Neural cell (in vitro differentiated cells): ENCODE measurements at regions not wholly inside any gene's neighbourhood (a gene's known extent, or its start where the extent isn't known, plus 50 kb on each side); places are given as distances from the start of the nearest gene placed in this dataset.

Source experiments
- EP300 ChIP-seq: fragments of 450-650 bp; conservative IDR thresholded peaks from 2 replicates; pipeline ENCODE4 v1.6.1; 2014; ENCODE audit warnings: antibody characterized with exemption, mild to moderate bottlenecking, moderate library complexity; ENCODE audit not compliant: poor library complexity, severe bottlenecking
- EZH2 ChIP-seq: fragments of 200-600, 300-800 bp; shearing (Covaris generic), sonication (generic); IDR thresholded peaks from 2 replicates; pipeline ENCODE4 v1.6.1; 2014; ENCODE audit warnings: antibody characterized with exemption, low read length, borderline replicate concordance, mild to moderate bottlenecking; ENCODE audit not compliant: insufficient read depth, poor library complexity, severe bottlenecking
- POLR2AphosphoS5 ChIP-seq: IDR thresholded peaks from 2 replicates; pipeline ENCODE4 v1.6.1; 2012
- SMC3 ChIP-seq: fragments of 450-650 bp; conservative IDR thresholded peaks from 2 replicates; pipeline ENCODE4 v1.6.1; 2014; ENCODE audit warnings: antibody characterized with exemption, mild to moderate bottlenecking, moderate library complexity; ENCODE audit not compliant: poor library complexity
- TAF1 ChIP-seq: IDR thresholded peaks from 2 replicates; pipeline ENCODE4 v1.6.1; 2012; ENCODE audit warnings: low read depth
- TF ChIP-seq, protein P1 (sequence below): fragments of 450-650 bp; IDR thresholded peaks from 2 replicates; pipeline ENCODE4 v1.5.1; 2014; ENCODE audit warnings: antibody characterized with exemption, mild to moderate bottlenecking, moderate library complexity; ENCODE audit not compliant: poor library complexity, severe bottlenecking

DNA sequence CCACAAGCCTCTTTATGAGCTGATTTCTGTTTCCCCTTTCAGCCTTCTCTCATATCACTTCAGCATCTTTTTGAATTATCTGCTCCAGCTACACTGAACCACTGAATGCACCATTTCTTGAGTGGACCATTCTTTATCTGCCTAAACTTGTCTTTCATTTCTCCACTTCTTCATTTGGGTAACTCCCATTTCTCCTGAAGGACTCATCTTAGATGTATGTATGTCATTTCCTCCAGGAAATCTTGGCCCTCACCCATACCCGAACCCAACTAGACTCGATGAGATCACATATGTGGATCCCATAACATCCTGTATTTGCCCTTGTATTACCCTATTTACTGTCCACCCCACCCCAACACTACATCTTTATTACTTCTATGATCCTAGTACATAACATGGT, 249.8 kb downstream of the KIF4B start:
- TF ChIP-seq POLR2AphosphoS5 = no peak
- TF ChIP-seq, protein P1, sequence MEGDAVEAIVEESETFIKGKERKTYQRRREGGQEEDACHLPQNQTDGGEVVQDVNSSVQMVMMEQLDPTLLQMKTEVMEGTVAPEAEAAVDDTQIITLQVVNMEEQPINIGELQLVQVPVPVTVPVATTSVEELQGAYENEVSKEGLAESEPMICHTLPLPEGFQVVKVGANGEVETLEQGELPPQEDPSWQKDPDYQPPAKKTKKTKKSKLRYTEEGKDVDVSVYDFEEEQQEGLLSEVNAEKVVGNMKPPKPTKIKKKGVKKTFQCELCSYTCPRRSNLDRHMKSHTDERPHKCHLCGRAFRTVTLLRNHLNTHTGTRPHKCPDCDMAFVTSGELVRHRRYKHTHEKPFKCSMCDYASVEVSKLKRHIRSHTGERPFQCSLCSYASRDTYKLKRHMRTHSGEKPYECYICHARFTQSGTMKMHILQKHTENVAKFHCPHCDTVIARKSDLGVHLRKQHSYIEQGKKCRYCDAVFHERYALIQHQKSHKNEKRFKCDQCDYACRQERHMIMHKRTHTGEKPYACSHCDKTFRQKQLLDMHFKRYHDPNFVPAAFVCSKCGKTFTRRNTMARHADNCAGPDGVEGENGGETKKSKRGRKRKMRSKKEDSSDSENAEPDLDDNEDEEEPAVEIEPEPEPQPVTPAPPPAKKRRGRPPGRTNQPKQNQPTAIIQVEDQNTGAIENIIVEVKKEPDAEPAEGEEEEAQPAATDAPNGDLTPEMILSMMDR = no peak
- no peak for TF ChIP-seq TAF1
- no peak for TF ChIP-seq EP300
- no peak for TF ChIP-seq EZH2
- no peak for TF ChIP-seq SMC3
